ENCODE measurements at regions not wholly inside any gene's neighbourhood (a gene's known extent, or its start where the extent isn't known, plus 50 kb on each side); places are given as distances from the start of the nearest gene placed in this dataset.

DNA sequence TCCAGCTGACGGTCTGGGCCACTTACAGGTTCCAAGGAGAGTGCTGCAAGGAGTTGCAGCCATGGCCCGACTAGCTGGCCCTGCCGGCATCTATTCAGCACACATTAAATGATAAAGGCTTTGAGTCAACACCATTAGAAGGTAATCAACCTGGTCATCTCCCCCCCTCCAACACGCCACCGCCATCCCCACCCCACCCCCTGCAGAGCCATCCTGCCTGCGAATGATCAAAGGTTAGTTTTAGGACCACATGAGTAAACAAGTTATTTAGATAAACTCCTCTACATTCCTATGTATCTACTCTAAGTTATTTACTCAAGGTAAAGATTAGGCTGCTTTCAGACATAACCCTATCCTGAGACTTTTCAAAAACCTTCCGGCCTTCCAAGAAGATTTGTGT is 349.3 kb upstream of the SLC39A10 start:
- TF ChIP-seq, protein P1, sequence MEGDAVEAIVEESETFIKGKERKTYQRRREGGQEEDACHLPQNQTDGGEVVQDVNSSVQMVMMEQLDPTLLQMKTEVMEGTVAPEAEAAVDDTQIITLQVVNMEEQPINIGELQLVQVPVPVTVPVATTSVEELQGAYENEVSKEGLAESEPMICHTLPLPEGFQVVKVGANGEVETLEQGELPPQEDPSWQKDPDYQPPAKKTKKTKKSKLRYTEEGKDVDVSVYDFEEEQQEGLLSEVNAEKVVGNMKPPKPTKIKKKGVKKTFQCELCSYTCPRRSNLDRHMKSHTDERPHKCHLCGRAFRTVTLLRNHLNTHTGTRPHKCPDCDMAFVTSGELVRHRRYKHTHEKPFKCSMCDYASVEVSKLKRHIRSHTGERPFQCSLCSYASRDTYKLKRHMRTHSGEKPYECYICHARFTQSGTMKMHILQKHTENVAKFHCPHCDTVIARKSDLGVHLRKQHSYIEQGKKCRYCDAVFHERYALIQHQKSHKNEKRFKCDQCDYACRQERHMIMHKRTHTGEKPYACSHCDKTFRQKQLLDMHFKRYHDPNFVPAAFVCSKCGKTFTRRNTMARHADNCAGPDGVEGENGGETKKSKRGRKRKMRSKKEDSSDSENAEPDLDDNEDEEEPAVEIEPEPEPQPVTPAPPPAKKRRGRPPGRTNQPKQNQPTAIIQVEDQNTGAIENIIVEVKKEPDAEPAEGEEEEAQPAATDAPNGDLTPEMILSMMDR (IDR thresholded peaks at IDR 0.05) = no peak
- TF ChIP-seq POLR2AphosphoS5 (IDR thresholded peaks at IDR 0.05) (no peak), POLR2A (IDR thresholded peaks at IDR 0.05) (no peak)

Measured in stomach (tissue), 4 donors.